ENCODE measurements at regions not wholly inside any gene's neighbourhood (a gene's known extent, or its start where the extent isn't known, plus 50 kb on each side); places are given as distances from the start of the nearest gene placed in this dataset.

- DNase-seq: peak; percentile 52
Measured at GRCh38 chr13:30125422-30126073, 181.8 kb downstream of the KATNAL1 start.

GRCh38 chr13:30124131-30124768 is 183.1 kb downstream of the KATNAL1 start:
- no peak for DNase-seq

GRCh38 chr13:30123575-30123974 is 183.8 kb downstream of the KATNAL1 start:
- DNase-seq: no peak

GRCh38 chr13:30121666-30122065 is 185.7 kb downstream of the KATNAL1 start:
- no peak for DNase-seq

DNA sequence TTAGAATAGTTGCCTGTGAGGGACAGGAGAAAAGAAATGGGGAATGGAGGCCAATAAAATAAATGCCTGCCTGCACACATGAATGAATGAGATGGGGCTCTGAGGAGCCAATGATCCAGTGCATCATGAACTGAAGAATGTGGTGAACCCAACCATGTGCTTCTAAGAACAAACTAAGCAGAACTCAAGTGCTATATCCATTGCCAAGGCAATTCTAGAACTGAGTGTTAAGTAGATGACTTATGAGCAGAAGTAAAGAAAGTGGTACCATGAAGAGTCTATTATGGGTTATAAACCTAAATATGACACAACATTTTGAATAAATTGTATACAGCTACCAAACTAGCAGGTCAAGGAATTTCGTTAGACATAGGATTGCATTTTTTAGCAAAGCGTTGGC is 186.1 kb downstream of the KATNAL1 start:
- DNase-seq: no peak

- no peak for DNase-seq
Measured at GRCh38 chr13:30120133-30120822, 187.1 kb downstream of the KATNAL1 start.

- DNase-seq: no peak
Measured at GRCh38 chr13:30119476-30119875, 187.9 kb downstream of the KATNAL1 start.

DNA sequence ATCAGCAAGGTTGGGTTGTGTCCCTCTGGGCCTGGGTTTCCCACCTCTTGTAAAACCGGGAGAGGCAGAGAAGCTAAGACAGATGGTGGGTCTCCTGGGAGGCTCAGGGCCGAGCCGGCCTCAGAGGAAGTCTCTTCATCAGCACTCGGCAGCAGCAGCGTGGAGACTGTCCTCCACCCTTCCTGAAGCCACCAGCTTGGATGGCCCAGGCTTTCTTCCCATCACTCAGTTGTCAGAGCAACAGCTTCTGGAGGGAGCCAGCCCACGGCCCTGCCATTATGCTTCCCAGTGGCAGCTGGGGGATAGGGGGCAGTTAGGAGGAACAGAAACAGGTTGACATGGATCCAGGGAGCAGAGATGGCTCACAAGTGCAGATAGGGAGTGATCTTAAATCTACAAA is 191.0 kb downstream of the KATNAL1 start:
- DNase-seq: no peak

GRCh38 chr13:30115257-30115600 is 192.1 kb downstream of the KATNAL1 start:
- DNase-seq: no peak

GRCh38 chr13:30114571-30115256 is 192.6 kb downstream of the KATNAL1 start:
- DNase-seq: peak; percentile 71

DNA sequence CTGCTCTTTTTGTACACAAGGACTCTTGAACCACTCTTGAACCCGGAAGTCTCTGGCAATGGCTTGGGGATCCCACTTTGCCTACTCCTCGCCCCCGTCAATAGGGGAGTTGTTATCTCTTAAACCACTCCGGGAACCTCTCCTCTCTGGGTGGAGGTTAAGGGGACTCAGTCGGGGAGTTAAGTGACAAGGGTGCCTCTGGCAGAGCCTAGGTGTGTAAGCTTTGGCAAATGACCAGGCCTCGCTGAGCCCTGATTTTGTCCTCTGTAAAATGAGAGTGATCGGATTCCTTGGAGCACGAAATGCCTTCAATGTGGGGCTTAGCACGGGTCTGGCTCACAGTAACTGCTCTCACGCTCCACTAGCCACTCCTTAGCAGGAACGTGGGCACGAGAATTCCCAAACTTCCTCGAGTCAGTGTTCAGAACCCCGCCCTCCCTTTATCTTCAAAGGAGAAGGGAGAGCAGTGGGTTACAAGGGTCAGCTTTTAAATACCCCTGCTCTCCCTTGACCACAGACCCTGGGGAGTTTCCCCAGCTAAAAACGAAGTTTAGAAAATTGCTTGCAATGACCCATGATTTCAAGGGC is 193.3 kb downstream of the KATNAL1 start:
- DNase-seq: no peak

- no peak for DNase-seq
Measured at GRCh38 chr13:30113551-30113950, 193.8 kb downstream of the KATNAL1 start.

DNA sequence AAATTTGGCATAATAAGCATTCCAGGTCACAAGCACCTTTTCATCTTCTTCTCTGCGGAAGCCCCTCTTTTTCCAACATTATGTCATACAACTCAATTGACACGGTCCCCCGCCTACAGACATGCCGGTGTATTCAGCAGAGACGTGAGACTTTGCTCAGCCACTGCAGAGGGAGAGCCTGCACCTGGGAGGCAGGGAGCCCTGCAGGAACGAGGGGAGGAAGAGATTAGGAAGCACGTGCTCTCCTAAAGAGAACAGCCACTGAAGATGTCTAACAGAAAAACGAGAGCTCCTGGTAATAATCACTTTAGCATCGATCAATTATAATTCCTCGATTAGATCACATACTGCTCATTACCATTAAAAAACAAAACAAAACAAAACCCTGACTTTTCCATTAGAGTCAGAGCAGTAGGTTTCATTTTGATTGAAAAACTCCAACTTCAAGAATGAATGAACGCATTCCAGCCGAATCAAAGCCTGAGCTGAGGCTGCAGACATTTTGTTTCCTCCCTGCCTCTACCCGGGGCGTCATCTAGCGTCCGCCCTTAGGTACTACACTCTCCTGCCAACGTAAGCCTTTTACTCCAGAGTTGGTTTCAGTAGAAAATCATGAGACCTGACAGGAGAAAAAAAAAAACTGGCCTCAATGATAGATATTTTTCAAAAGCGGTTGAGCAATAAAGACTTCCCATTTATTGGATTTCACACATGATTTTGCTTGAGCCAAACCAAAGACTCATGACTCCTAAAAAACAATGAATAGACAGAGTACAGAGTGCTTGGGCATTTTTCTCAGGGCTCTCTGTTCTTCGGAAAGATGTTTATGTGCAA is 194.5 kb downstream of the KATNAL1 start:
- peak; percentile 76 for DNase-seq

DNA sequence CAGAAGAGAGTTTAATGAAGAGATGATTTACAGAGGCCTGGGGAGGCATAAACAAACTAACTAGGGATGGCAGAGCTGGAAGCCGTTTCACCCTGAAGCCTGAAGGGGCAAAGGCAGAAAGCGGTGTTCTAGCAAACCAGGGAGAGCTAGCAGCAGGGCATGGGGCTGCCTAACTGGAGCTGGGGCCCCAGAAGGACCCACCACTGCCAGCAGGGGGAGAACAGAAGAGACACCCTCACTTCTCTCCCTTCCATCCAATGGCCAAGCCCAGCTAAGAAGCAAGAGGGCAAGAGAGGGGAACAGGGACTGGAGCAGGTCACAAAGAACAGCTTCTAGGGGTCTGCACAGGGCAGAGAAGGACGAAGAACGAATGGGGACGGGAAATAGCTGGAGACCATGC is 195.5 kb downstream of the KATNAL1 start:
- no peak for DNase-seq

DNA sequence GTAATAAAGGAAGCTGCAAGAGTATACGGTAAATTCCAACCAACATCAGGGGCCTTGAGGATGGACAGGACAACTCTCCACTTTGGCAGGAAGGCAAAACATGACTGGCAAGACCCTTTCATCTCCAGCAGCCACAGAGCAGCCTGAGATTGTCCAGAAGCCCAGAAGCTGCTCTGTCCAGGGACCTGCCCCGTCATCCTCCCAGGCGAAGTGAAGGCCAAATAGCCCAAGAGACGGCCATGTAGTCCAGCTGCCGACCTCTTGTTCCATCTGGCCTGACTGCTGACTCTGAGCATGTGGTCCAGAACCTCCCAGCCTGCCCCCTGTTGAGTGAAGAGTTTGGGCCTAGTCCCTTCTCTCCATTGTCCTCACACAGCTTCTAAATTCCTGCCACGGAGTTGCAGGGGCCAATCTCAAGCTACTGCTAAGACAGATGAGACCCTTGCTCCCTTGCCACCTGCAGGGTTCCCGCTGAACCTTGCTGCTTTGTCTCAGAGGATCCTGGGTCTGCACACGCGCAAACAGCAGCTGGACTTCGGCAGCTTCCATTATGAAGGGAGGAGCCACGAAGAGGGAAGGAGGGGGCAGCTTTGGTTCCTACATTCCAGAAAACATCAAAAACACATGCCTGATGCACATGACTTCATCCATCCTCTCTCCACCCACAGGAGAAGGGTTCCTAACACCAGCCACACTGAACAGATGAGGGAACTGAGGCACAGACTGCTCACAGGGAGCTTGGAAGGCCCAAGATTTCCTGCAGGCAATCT is 196.9 kb downstream of the KATNAL1 start:
- DNase-seq: no peak

DNA sequence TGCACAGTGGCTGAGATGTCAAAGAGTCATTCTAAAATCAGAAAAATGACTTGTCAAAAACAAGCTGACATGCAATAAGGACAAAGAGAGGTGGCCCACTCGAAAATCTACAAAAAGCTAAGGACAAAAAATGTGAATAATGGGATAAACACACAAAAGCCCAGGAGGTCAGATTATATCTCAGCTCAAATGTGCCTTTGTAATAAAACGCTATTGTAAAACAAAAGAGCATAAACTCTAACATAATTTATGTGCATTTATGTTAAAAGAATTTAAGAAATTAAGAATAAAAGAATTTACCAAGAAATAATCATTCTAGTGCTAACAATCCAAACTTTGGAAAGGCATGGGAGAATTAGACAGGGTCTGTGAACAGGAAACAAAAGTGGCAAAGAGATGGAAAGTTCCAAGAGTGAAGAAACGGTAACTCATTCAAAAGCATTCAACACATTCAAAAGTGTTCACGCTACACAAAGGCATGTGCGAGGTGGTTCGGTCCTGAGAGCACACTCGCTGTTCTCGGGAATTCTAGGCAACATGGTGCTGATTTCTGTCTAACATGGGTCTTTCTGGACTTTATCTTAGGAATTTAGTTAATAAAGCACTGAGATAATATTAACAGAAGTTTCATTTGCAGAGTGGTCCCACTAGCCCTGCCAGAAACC is 197.7 kb downstream of the KATNAL1 start:
- no peak for DNase-seq

DNA sequence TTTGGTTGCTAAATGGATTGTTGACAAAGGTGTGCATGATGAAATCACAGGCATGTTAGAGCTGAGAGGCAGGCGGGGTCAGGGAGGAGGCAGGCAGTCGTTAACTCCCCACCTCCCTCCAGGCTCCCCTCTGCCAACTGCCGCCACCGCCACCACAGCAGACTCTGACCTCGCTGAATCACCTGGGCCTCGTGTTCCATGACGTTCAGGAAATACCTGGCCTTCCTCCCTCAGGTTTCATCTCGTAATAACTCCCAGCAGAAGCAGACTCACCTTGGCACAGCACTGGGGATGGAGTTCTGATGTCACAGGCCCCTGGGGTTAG is 198.5 kb downstream of the KATNAL1 start:
- no peak for DNase-seq

DNA sequence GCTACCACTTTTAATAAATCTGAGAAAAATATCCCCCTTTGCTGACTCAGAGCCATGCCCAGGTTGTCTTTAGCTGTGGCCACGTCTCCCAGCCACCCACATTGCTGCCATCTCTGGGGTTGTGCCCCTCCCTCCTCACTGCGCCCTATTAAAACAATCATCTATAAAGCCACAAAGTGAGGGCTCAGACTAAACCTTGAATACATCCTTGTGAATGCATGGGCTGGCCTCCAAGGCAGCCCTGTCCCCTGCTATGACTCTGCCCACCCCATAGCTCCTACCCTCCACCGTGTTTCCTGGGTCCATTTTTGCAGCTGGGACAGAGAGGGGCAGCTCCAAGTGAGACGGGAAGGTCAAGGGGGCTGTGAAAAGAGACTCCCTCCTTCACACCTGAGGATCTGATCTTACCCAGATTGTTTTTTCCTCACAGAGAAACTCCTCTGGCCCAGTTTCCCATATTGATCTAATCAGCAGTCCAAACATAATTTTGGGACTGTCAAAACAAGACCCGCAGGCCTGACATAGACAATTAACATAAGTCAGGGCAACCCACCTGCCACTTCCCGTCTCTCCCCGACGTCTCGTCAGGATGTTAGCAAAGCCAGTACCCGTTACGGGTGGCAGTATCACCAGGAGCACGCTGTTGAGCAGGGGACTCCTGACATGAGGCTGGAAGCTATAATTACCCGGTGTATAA is 199.0 kb downstream of the KATNAL1 start:
- DNase-seq: no peak

DNA sequence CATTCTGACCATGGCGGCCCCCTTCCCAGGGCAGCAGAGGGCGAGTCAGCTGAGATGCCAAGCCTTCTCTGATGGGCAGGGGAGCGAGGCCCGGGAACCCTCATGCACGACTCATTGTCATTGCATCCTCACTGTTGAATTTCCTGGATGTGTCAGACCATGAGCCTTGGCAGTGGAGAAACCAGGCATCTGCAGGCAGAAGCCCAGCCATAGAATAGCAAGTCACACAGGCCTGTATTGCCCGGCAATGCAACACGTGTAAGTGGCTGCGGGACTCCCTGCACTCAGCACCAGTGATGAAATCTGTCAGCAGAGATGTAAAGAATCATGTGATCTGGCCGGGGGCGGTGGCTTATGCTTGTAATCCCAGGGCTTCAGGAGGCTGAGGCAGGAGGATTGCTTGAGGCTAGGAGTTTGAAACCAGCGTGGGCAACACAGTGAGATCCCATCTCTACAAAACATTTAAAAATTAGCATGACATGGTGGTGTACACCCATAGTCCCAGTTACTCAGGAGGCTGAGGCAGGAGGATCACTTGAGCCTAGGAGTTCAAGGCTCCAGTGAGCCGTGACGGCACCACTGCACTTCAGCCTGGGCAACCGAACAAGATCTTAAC is 199.7 kb downstream of the KATNAL1 start:
- peak; percentile 40 for DNase-seq

DNA sequence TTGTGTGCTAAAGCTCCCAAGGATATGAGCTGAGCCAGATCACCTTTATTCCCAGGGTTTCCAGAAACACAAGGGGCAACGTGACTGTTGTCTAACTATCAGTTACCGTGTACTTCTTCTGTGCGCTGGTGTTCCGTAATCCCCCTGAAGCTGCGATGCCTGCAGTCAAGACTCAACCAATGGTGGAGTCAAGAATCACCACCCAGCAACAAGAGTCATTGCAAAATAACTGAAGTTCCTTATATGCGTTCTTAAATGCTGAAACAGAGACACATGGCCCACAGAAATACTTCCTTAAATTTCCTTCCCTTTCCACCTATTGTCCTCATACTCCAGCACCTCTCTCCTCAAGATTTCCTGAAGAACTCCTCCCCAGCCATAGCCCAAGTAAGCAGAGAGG is 200.2 kb downstream of the KATNAL1 start:
- no peak for DNase-seq
